H9 (cell line): ENCODE measurements at regions not wholly inside any gene's neighbourhood (a gene's known extent, or its start where the extent isn't known, plus 50 kb on each side); places are given as distances from the start of the nearest gene placed in this dataset.

Source experiments
- DNase-seq: peaks from one replicate; pipeline ENCODE4 v3.0.0-alpha.2; 2017
- H2AFZ ChIP-seq: one replicate; pipeline ENCODE4 v1.6.1; 2013; ENCODE audit warnings: mild to moderate bottlenecking, low read length, control low read depth, moderate library complexity
- H2AK5ac ChIP-seq: 2 replicates; pipeline ENCODE4 v1.6.1; 2013; ENCODE audit warnings: low read length, control low read depth, mixed read lengths; ENCODE audit not compliant: insufficient read length
- H2BK120ac ChIP-seq: one replicate; pipeline ENCODE4 v1.6.1; 2013; ENCODE audit warnings: low read depth, mild to moderate bottlenecking, low read length, control low read depth, inconsistent platforms; ENCODE audit not compliant: poor library complexity, severe bottlenecking
- H2BK12ac ChIP-seq: 2 replicates; pipeline ENCODE4 v1.6.1; 2013; ENCODE audit warnings: low read length, control low read depth, mixed read lengths, low read depth; ENCODE audit not compliant: insufficient read length
- H2BK15ac ChIP-seq: 2 replicates; pipeline ENCODE4 v1.6.1; 2013; ENCODE audit warnings: low read depth, low read length, control low read depth
- H2BK20ac ChIP-seq: one replicate; pipeline ENCODE4 v1.6.1; 2013; ENCODE audit warnings: low read depth, mild to moderate bottlenecking, low read length, control low read depth, inconsistent platforms; ENCODE audit not compliant: poor library complexity, severe bottlenecking
- H2BK5ac ChIP-seq: 2 replicates; pipeline ENCODE4 v1.6.1; 2013; ENCODE audit warnings: low read length, control low read depth, mixed read lengths; ENCODE audit not compliant: insufficient read length
- H3K14ac ChIP-seq: 2 replicates; pipeline ENCODE4 v1.6.1; 2013; ENCODE audit warnings: low read length, control low read depth; ENCODE audit not compliant: insufficient read depth
- H3K18ac ChIP-seq: 2 replicates; pipeline ENCODE4 v1.6.1; 2013; ENCODE audit warnings: low read depth, mild to moderate bottlenecking, mixed read lengths, low read length, control low read depth; ENCODE audit not compliant: insufficient read length
- H3K23ac ChIP-seq: 2 replicates; pipeline ENCODE4 v1.6.1; 2013; ENCODE audit warnings: low read length, control low read depth, mixed read lengths, low read depth; ENCODE audit not compliant: insufficient read length
- H3K23me2 ChIP-seq: 2 replicates; pipeline ENCODE4 v1.6.1; 2013; ENCODE audit warnings: low read depth, mild to moderate bottlenecking, mixed read lengths, low read length, control low read depth; ENCODE audit not compliant: insufficient read length, poor library complexity, severe bottlenecking
- H3K27ac ChIP-seq: 2 replicates; pipeline ENCODE4 v1.5.1; 2013; ENCODE audit warnings: low read length, control low read depth, mixed read lengths, low read depth; ENCODE audit not compliant: insufficient read length
- H3K27me3 ChIP-seq: 2 replicates; pipeline ENCODE4 v1.6.1; 2013; ENCODE audit warnings: low read length, control low read depth, inconsistent platforms; ENCODE audit not compliant: insufficient read depth
- H3K4ac ChIP-seq: 2 replicates; pipeline ENCODE4 v1.6.1; 2013; ENCODE audit warnings: low read depth, mild to moderate bottlenecking, control low read depth, inconsistent platforms, low read length, moderate library complexity
- H3K4me1 ChIP-seq: 2 replicates; pipeline ENCODE4 v1.6.1; 2013; ENCODE audit warnings: low read length, control low read depth, inconsistent platforms; ENCODE audit not compliant: insufficient read depth
- H3K4me2 ChIP-seq: 2 replicates; pipeline ENCODE4 v1.6.1; 2013; ENCODE audit warnings: low read length, control low read depth, mixed read lengths; ENCODE audit not compliant: insufficient read length, insufficient read depth
- H3K56ac ChIP-seq: 2 replicates; pipeline ENCODE4 v1.6.1; 2013; ENCODE audit warnings: low read depth, mild to moderate bottlenecking, mixed read lengths, low read length, control low read depth; ENCODE audit not compliant: insufficient read length
- H3K79me1 ChIP-seq: 2 replicates; pipeline ENCODE4 v1.6.1; 2013; ENCODE audit warnings: low read depth, mild to moderate bottlenecking, moderate library complexity, low read length, control low read depth, inconsistent platforms; ENCODE audit not compliant: insufficient read depth, poor library complexity, severe bottlenecking
- H3K79me2 ChIP-seq: 2 replicates; pipeline ENCODE4 v1.6.1; 2013; ENCODE audit warnings: low read length, control low read depth, inconsistent platforms; ENCODE audit not compliant: insufficient read depth
- H3K9ac ChIP-seq: 2 replicates; pipeline ENCODE4 v1.6.1; 2013; ENCODE audit warnings: low read length, control low read depth, mixed read lengths; ENCODE audit not compliant: insufficient read length; ENCODE audit errors: extremely low read depth
- H3K9me3 ChIP-seq: one replicate; pipeline ENCODE4 v1.6.1; 2013; ENCODE audit warnings: low read depth, low read length, inconsistent platforms; ENCODE audit not compliant: control insufficient read depth
- H3T11ph ChIP-seq: one replicate; pipeline ENCODE4 v1.6.1; 2013; ENCODE audit warnings: mild to moderate bottlenecking, low read length, control low read depth, inconsistent platforms
- H4K20me1 ChIP-seq: one replicate; pipeline ENCODE4 v1.6.1; 2013; ENCODE audit not compliant: control insufficient read depth, insufficient read length, insufficient read depth
- H4K5ac ChIP-seq: 2 replicates; pipeline ENCODE4 v1.6.1; 2013; ENCODE audit warnings: low read depth, mild to moderate bottlenecking, mixed read lengths, low read length, control low read depth; ENCODE audit not compliant: insufficient read length
- H4K8ac ChIP-seq: replicated peaks from 2 replicates; pipeline ENCODE4 v1.6.1; 2013; ENCODE audit warnings: low read length, control low read depth, mixed read lengths, low read depth; ENCODE audit not compliant: insufficient read length
- H4K91ac ChIP-seq: 2 replicates; pipeline ENCODE4 v1.6.1; 2013; ENCODE audit warnings: low read depth, mild to moderate bottlenecking, moderate library complexity, mixed read lengths, low read length, control low read depth; ENCODE audit not compliant: insufficient read length
- H3K27ac Mint-ChIP-seq, 3 experiments: 2 replicates in 2 of 3; 3 replicates in 1 of 3; pipeline ENCODE4 v1.8.0; 2020 to 2021; ENCODE audit warnings: mixed read lengths in 3 of 3, mild to moderate bottlenecking in 1 of 3, moderate library complexity in 1 of 3
- H3K27me3 Mint-ChIP-seq: 2 replicates; pipeline ENCODE4 v1.8.0; 2021; ENCODE audit warnings: low read depth, mild to moderate bottlenecking, moderate library complexity, mixed read lengths
- H3K36me3 Mint-ChIP-seq, 3 experiments: 2 replicates in 2 of 3; 3 replicates in 1 of 3; pipeline ENCODE4 v1.8.0; 2020 to 2021; ENCODE audit warnings: low read depth in 3 of 3, mixed read lengths in 3 of 3; ENCODE audit not compliant: insufficient read depth in 1 of 3
- H3K4me1 Mint-ChIP-seq, 2 experiments: 2 replicates each; pipeline ENCODE4 v1.8.0; 2020; ENCODE audit warnings: mixed read lengths in 2 of 2
- H3K4me3 Mint-ChIP-seq, 2 experiments: 2 replicates in 1 of 2; 3 replicates in 1 of 2; pipeline ENCODE4 v1.8.0; 2020 to 2021; ENCODE audit warnings: mild to moderate bottlenecking in 2 of 2, mixed read lengths in 2 of 2, moderate library complexity in 1 of 2
- H3K9me3 Mint-ChIP-seq, 2 experiments: 2 replicates in 1 of 2; 3 replicates in 1 of 2; pipeline ENCODE4 v1.8.0; 2020; ENCODE audit warnings: mild to moderate bottlenecking in 2 of 2, mixed read lengths in 2 of 2, moderate library complexity in 1 of 2
- CTCF ChIP-seq: fragments of 200-600 bp; sonication (generic); conservative IDR thresholded peaks from 3 replicates; pipeline ENCODE4 v1.8.0; 2021; ENCODE audit warnings: antibody characterized with exemption, mild to moderate bottlenecking
- WGBS: extraction: QIAGEN DNeasy Blood & Tissue Kit; methylation state at CpG from one replicate; pipeline ENCODE4 v1.1.7; 2013; ENCODE audit warnings: missing lambda C conversion rate, low lambda C conversion rate, mixed read lengths; ENCODE audit not compliant: insufficient read length; ENCODE audit errors: extremely low coverage; 5-methylcytosine and 5-hydroxymethylcytosine counted together

DNA sequence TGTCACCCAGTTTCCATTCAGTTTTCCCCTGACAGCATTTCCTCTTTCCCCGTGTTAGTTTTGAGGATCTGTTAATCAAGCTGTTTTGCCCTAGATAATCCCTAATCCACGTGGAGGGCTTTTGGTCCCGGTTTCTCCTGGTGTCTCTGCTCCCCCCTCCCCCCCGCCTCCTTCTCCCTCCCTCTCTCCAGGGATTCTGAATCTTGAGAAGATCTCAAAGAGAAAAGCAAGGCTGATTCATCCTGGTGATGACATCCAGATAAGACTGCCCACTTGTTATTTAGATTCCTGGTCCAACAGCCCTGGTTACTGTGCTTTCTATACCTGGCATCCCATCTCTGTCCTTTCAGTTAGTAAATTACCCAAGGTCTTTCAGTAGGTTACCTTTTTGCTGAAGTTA is 59.4 kb downstream of the KCNA4 start:
- no peaks in the 10 kb centered on the region for H3K79me2 ChIP-seq
- no peak overlapping the region for H3K9ac ChIP-seq
- H3K4me1 ChIP-seq = peaks cover 5% of the 10 kb centered on the region; the same call in 1 of the 2 replicates
- H4K91ac ChIP-seq = no peak overlapping the region
- no peak overlapping the region for H3K23ac ChIP-seq
- Mint-ChIP-seq H3K4me3 (no peak overlapping the region), H3K27ac (no peak overlapping the region; a peak in 1 of 7 replicates), H3K36me3 (no peaks in the 10 kb centered on the region; a peak in 1 of 7 replicates), H3K4me1 (peaks cover 39 to 40% of the 10 kb centered on the region in 2 experiments), H3K9me3 (peaks cover 2% of the 10 kb centered on the region in 2 experiments; a peak in 3 of 5 replicates), H3K27me3 (no peaks in the 10 kb centered on the region)
- H3K23me2 ChIP-seq = no peaks in the 10 kb centered on the region
- H2BK120ac ChIP-seq = no peak overlapping the region
- H3K27me3 ChIP-seq = no peaks in the 10 kb centered on the region
- H3K14ac ChIP-seq = no peak overlapping the region
- no peak overlapping the region for H2AFZ ChIP-seq
- H3T11ph ChIP-seq = no peak overlapping the region
- H2BK15ac ChIP-seq = no peak overlapping the region
- H3K27ac ChIP-seq = no peak overlapping the region
- DNase-seq = no peak
- no peak overlapping the region for H2BK5ac ChIP-seq
- H3K79me1 ChIP-seq = no peaks in the 10 kb centered on the region
- no peak overlapping the region for H2AK5ac ChIP-seq
- H3K4ac ChIP-seq = no peak overlapping the region
- TF ChIP-seq CTCF = no peak
- no peak overlapping the region for H3K4me2 ChIP-seq
- no peaks in the 10 kb centered on the region for H3K9me3 ChIP-seq
- no peak overlapping the region for H4K5ac ChIP-seq
- H3K18ac ChIP-seq = no peak overlapping the region
- no CpG with 5 or more reads among the region's 4 CpGs for WGBS
- H3K56ac ChIP-seq = no peak overlapping the region
- H4K20me1 ChIP-seq = no peaks in the 10 kb centered on the region
- H4K8ac ChIP-seq = no peak overlapping the region
- no peak overlapping the region for H2BK12ac ChIP-seq
- no peak overlapping the region for H2BK20ac ChIP-seq
